ENCODE measurements at regions not wholly inside any gene's neighbourhood (a gene's known extent, or its start where the extent isn't known, plus 50 kb on each side); places are given as distances from the start of the nearest gene placed in this dataset.

DNA sequence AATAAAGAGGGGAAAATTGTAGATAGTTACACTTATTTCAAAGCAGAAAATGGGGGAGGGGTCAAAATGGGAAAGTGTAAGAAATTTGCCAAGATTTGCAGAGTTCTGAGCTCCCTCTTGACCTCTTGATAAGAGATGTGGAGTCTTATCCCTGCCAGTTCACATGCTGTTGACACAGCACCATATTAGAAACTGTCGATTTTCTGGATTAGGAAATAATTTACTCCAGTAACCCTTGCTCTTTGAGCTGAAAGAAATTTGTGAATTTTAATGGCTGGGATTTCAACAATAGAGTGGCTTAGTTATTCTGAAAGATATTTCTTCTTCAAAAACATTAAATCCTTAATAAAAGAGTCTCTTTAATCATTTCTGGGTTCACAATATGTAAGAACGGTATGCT lies 306.2 kb upstream of the CNTN4 start:
- no peak for DNase-seq (ENCODE audit: low spot score)
- no peak overlapping the region for H3K4me3 Mint-ChIP-seq (ENCODE audit: unreplicated experiment)

DNA sequence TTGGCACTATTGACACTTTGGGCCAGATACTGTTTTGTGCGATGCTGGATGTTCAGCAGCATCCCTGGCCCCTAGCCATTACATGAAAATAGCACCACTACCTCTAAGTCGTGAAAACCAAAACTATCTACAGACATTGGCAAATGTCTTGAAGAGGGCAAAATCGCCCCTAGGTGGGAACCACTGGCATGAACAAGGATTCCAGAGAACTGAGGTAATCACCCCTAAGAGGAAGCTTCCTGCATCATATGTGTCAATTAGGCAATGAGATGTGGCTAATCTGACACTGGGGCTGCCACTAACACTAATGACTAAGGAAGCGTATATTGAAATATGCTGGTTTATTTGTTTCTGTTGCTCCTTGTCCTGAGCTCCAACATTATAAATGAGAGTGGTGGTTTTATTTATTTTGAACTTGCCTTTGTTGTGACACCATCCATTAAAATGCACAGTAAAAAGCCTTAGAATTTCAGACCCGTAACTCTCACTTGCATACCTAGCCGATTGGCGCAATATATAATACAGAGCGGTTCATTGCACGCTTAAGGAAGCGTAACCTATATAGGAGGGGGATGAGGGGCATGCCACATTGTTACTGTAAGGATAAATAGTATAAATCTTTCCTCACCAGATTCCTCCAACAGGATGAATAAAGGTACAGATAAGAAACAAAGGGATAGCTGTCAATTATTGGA lies 299.8 kb upstream of the CNTN4 start:
- H3K27ac Mint-ChIP-seq (ENCODE audit: unreplicated experiment) = no peak overlapping the region
- H3K27me3 Mint-ChIP-seq (ENCODE audit: unreplicated experiment) = no peaks in the 10 kb centered on the region
- no peaks in the 10 kb centered on the region for H3K4me1 Mint-ChIP-seq (ENCODE audit: unreplicated experiment)
- DNase-seq (ENCODE audit: low spot score) = no peak
- TF ChIP-seq, protein P1, sequence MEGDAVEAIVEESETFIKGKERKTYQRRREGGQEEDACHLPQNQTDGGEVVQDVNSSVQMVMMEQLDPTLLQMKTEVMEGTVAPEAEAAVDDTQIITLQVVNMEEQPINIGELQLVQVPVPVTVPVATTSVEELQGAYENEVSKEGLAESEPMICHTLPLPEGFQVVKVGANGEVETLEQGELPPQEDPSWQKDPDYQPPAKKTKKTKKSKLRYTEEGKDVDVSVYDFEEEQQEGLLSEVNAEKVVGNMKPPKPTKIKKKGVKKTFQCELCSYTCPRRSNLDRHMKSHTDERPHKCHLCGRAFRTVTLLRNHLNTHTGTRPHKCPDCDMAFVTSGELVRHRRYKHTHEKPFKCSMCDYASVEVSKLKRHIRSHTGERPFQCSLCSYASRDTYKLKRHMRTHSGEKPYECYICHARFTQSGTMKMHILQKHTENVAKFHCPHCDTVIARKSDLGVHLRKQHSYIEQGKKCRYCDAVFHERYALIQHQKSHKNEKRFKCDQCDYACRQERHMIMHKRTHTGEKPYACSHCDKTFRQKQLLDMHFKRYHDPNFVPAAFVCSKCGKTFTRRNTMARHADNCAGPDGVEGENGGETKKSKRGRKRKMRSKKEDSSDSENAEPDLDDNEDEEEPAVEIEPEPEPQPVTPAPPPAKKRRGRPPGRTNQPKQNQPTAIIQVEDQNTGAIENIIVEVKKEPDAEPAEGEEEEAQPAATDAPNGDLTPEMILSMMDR (IDR thresholded peaks at IDR 0.05; ENCODE audit: unreplicated experiment) = no peak
- H3K9me3 Mint-ChIP-seq (ENCODE audit: unreplicated experiment) = peaks cover 9% of the 10 kb centered on the region
- H3K36me3 Mint-ChIP-seq (ENCODE audit: low read depth, unreplicated experiment) = no peaks in the 10 kb centered on the region
- H3K4me3 Mint-ChIP-seq (ENCODE audit: unreplicated experiment) = no peak overlapping the region

More for the DNA sequence above, 306.2 kb upstream of the CNTN4 start:
- Mint-ChIP-seq H3K9me3 (ENCODE audit: unreplicated experiment) (peaks cover 13% of the 10 kb centered on the region), H3K27me3 (ENCODE audit: unreplicated experiment) (peaks cover 2% of the 10 kb centered on the region), H3K4me1 (ENCODE audit: unreplicated experiment) (no peaks in the 10 kb centered on the region), H3K27ac (ENCODE audit: unreplicated experiment) (no peak overlapping the region), H3K36me3 (ENCODE audit: low read depth, unreplicated experiment) (no peaks in the 10 kb centered on the region)
- TF ChIP-seq, protein P1 (IDR thresholded peaks at IDR 0.05; ENCODE audit: unreplicated experiment) = no peak

DNA sequence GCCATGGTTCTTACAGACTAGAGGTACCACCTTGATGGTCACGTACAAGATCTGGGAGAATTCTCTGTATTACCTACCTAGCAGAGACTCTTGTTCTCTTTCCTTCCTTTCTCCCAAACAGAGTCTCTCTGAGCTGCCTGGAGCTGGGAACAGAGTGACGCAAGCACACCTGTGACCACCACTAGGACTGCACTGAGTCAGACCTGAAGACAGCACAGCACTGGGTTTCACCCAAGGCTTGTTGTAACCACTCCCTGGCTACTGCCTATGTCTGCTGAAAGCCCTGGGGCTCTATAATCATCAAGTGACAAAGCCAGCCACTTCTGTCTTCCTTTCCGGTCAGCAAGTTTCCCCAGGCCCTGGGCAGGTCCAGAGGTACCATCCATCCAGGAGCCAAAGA lies 293.3 kb upstream of the CNTN4 start:
- Mint-ChIP-seq H3K9me3 (ENCODE audit: unreplicated experiment) (peaks cover 36% of the 10 kb centered on the region), H3K27me3 (ENCODE audit: unreplicated experiment) (no peaks in the 10 kb centered on the region), H3K36me3 (ENCODE audit: low read depth, unreplicated experiment) (no peaks in the 10 kb centered on the region)

DNA sequence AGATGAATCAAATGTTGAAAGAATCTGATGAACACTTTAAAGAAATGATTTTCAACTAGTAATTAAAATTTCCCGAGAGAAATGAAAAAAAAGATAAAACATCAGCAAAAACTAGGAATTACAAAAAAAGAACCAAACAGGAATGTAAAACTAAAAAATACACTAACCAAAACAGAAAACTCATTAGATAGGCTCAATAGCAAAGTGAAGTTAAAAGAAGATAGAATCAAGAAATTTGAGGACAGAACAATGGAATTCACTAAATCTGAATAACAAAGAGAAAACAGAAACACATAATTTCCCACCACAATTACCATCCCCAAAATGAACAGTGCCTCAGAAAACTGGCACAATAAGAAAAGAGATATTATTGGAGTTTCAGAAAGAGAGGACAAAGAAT lies 290.1 kb upstream of the CNTN4 start:
- no peaks in the 10 kb centered on the region for H3K4me1 Mint-ChIP-seq (ENCODE audit: unreplicated experiment)
- H3K27me3 Mint-ChIP-seq (ENCODE audit: unreplicated experiment) = no peaks in the 10 kb centered on the region

More for the DNA sequence above, 293.3 kb upstream of the CNTN4 start:
- no peaks in the 10 kb centered on the region for H3K4me1 Mint-ChIP-seq (ENCODE audit: unreplicated experiment)
- H3K4me3 Mint-ChIP-seq (ENCODE audit: unreplicated experiment) = no peak overlapping the region
- no peak overlapping the region for H3K27ac Mint-ChIP-seq (ENCODE audit: unreplicated experiment)
- no peak for DNase-seq (ENCODE audit: low spot score)
- TF ChIP-seq, protein P1 (IDR thresholded peaks at IDR 0.05; ENCODE audit: unreplicated experiment) = no peak

DNA sequence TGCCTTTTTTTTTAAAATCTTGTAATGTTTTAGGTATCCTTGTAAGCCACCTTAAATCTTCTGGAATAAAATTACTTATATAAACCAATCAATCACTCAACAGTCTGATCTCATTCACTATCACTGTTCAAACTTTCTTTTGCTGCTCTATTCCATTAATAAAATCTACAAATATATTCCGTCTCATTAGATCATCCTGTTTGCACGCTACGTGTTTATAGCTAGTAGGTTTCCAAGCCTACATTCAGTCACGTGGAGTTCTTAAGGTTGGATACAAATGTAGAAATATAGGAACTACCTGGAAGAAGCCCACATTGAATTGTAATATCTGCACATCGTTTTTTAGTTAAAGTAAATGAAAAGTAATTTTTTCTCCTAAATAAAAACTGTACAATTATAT lies 274.8 kb upstream of the CNTN4 start:
- TF ChIP-seq, protein P1 (IDR thresholded peaks at IDR 0.05; ENCODE audit: unreplicated experiment) = no peak
- no peaks in the 10 kb centered on the region for H3K36me3 Mint-ChIP-seq (ENCODE audit: low read depth, unreplicated experiment)
- peaks cover 31% of the 10 kb centered on the region for H3K9me3 Mint-ChIP-seq (ENCODE audit: unreplicated experiment)

More for the DNA sequence above, 290.1 kb upstream of the CNTN4 start:
- peaks cover 31% of the 10 kb centered on the region for H3K9me3 Mint-ChIP-seq (ENCODE audit: unreplicated experiment)
- TF ChIP-seq, protein P1 (IDR thresholded peaks at IDR 0.05; ENCODE audit: unreplicated experiment) = no peak
- H3K36me3 Mint-ChIP-seq (ENCODE audit: low read depth, unreplicated experiment) = no peaks in the 10 kb centered on the region
- DNase-seq (ENCODE audit: low spot score) = no peak
- H3K27ac Mint-ChIP-seq (ENCODE audit: unreplicated experiment) = no peak overlapping the region
- no peak overlapping the region for H3K4me3 Mint-ChIP-seq (ENCODE audit: unreplicated experiment)

More for the DNA sequence above, 274.8 kb upstream of the CNTN4 start:
- Mint-ChIP-seq H3K27ac (ENCODE audit: unreplicated experiment) (no peak overlapping the region), H3K4me3 (ENCODE audit: unreplicated experiment) (no peak overlapping the region), H3K27me3 (ENCODE audit: unreplicated experiment) (no peaks in the 10 kb centered on the region), H3K4me1 (ENCODE audit: unreplicated experiment) (no peaks in the 10 kb centered on the region)
- no peak for DNase-seq (ENCODE audit: low spot score)

Measured in endothelial cell (in vitro differentiated cells).